GM18519 (cell line): ENCODE measurements at regions not wholly inside any gene's neighbourhood (a gene's known extent, or its start where the extent isn't known, plus 50 kb on each side); places are given as distances from the start of the nearest gene placed in this dataset.

Experiments used
- ATAC-seq: cut with Tn5 transposase; IDR thresholded peaks from one replicate; pipeline ENCODE4 v1.9.1; 2021; ENCODE audit warnings: mild to moderate bottlenecking, moderate library complexity; ENCODE audit not compliant: unreplicated experiment, low FRiP score

GRCh38 chr1:232484856-232485255, 145.1 kb downstream of the SIPA1L2 start:
- no peak for ATAC-seq

GRCh38 chr1:232483826-232484225, 146.1 kb downstream of the SIPA1L2 start:
- no peak for ATAC-seq

- no peak for ATAC-seq
Observed at GRCh38 chr1:232481091-232481490, 148.8 kb downstream of the SIPA1L2 start.

GRCh38 chr1:232477728-232478127, 152.2 kb downstream of the SIPA1L2 start:
- no peak for ATAC-seq

- ATAC-seq, result no peak
Observed at GRCh38 chr1:232476538-232476950, 153.4 kb downstream of the SIPA1L2 start.

GRCh38 chr1:232474826-232475225, 155.1 kb downstream of the SIPA1L2 start:
- no peak for ATAC-seq

- ATAC-seq, result no peak
Observed at GRCh38 chr1:232473900-232474299, 156.0 kb downstream of the SIPA1L2 start.

- ATAC-seq, result no peak
Observed at GRCh38 chr1:232473324-232473723, 156.6 kb downstream of the SIPA1L2 start.

- no peak for ATAC-seq
Observed at GRCh38 chr1:232472485-232473041, 157.4 kb downstream of the SIPA1L2 start.

- ATAC-seq, result no peak
Observed at GRCh38 chr1:232471250-232471649, 158.7 kb downstream of the SIPA1L2 start.

- ATAC-seq, result no peak
Observed at GRCh38 chr1:232470711-232471110, 159.2 kb downstream of the SIPA1L2 start.

- ATAC-seq, result no peak
Observed at GRCh38 chr1:232468249-232468648, 161.7 kb downstream of the SIPA1L2 start.

- ATAC-seq, result no peak
Observed at GRCh38 chr1:232467073-232467760, 162.7 kb downstream of the SIPA1L2 start.

GRCh38 chr1:232464325-232464724, 165.6 kb downstream of the SIPA1L2 start:
- ATAC-seq, result no peak

- ATAC-seq, result no peak
Observed at GRCh38 chr1:232463225-232463624, 166.7 kb downstream of the SIPA1L2 start.

- no peak for ATAC-seq
Observed at GRCh38 chr1:232462213-232462612, 167.7 kb downstream of the SIPA1L2 start.

- no peak for ATAC-seq
Observed at GRCh38 chr1:232459826-232460225, 170.1 kb downstream of the SIPA1L2 start.

- no peak for ATAC-seq
Observed at GRCh38 chr1:232459087-232459486, 170.8 kb downstream of the SIPA1L2 start.

GRCh38 chr1:232457595-232457994, 172.3 kb downstream of the SIPA1L2 start:
- no peak for ATAC-seq

GRCh38 chr1:232456714-232457113, 173.2 kb downstream of the SIPA1L2 start:
- ATAC-seq, result no peak

GRCh38 chr1:232454227-232454886, 175.6 kb downstream of the SIPA1L2 start:
- ATAC-seq, result no peak
